ENCODE measurements at regions not wholly inside any gene's neighbourhood (a gene's known extent, or its start where the extent isn't known, plus 50 kb on each side); places are given as distances from the start of the nearest gene placed in this dataset.
A peak's percentile ranks its signal among the peaks of the same experiment; 100 is the strongest.

- TF ChIP-seq BHLHE40 (IDR thresholded peaks at IDR 0.05; ENCODE audit: borderline replicate concordance) (no peak), HDGF (IDR thresholded peaks at IDR 0.05; ENCODE audit: borderline replicate concordance) (no peak), FOXM1 (IDR thresholded peaks at IDR 0.05; ENCODE audit: borderline replicate concordance) (no peak), FOXA1 (IDR thresholded peaks at IDR 0.05) (no peak), SP1 (IDR thresholded peaks at IDR 0.05) (no peak), LEF1 (IDR thresholded peaks at IDR 0.05; ENCODE audit: borderline replicate concordance) (no peak), L3MBTL2 (conservative IDR thresholded peaks at IDR 0.05) (no peak), ARNT (IDR thresholded peaks at IDR 0.05) (no peak)
- DNase-seq (ENCODE audit: extremely low spot score), result no peak
- ChIA-PET POLR2A (no interaction called here), CTCF (no interaction called here)
Measured at GRCh38 chr5:51202161-51202560, 181.1 kb upstream of the ISL1 start.

- ChIA-PET CTCF (no interaction called here), POLR2A (no interaction called here)
- TF ChIP-seq CTBP1 (IDR thresholded peaks at IDR 0.05; ENCODE audit: borderline replicate concordance), result no peak
- no peak for TF ChIP-seq FOXM1 (IDR thresholded peaks at IDR 0.05; ENCODE audit: borderline replicate concordance)
- TF ChIP-seq BHLHE40 (IDR thresholded peaks at IDR 0.05; ENCODE audit: borderline replicate concordance), result no peak
- no peak for TF ChIP-seq SP1 (IDR thresholded peaks at IDR 0.05)
- TF ChIP-seq HDGF (IDR thresholded peaks at IDR 0.05; ENCODE audit: borderline replicate concordance), result no peak
- TF ChIP-seq L3MBTL2 (conservative IDR thresholded peaks at IDR 0.05), result no peak
- DNase-seq (ENCODE audit: extremely low spot score), result no peak
Measured at GRCh38 chr5:51203598-51203997, 179.7 kb upstream of the ISL1 start.

- CTCF ChIA-PET, result no interaction called here
- TF ChIP-seq FOXK2 (IDR thresholded peaks at IDR 0.05), result no peak
- TF ChIP-seq SUZ12 (IDR thresholded peaks at IDR 0.05), result no peak
- TF ChIP-seq FOXA1 (IDR thresholded peaks at IDR 0.05), result no peak
- no peak for TF ChIP-seq ELF4 (IDR thresholded peaks at IDR 0.05)
- no peak for TF ChIP-seq TARDBP (IDR thresholded peaks at IDR 0.05)
- TF ChIP-seq SP1 (IDR thresholded peaks at IDR 0.05), result no peak
- no peak for TF ChIP-seq BHLHE40 (IDR thresholded peaks at IDR 0.05; ENCODE audit: borderline replicate concordance)
- TF ChIP-seq ARNT (IDR thresholded peaks at IDR 0.05), result no peak
- no peak for TF ChIP-seq NFRKB (IDR thresholded peaks at IDR 0.05)
- no peak for TF ChIP-seq CTBP1 (IDR thresholded peaks at IDR 0.05; ENCODE audit: borderline replicate concordance)
- TF ChIP-seq PKNOX1 (IDR thresholded peaks at IDR 0.05), result no peak
- no peak for TF ChIP-seq ZNF384 (IDR thresholded peaks at IDR 0.05)
- no peak for TF ChIP-seq LEF1 (IDR thresholded peaks at IDR 0.05; ENCODE audit: borderline replicate concordance)
- no peak for TF ChIP-seq HDGF (IDR thresholded peaks at IDR 0.05; ENCODE audit: borderline replicate concordance)
- no peak for TF ChIP-seq FOXM1 (IDR thresholded peaks at IDR 0.05; ENCODE audit: borderline replicate concordance)
- no peak for TF ChIP-seq L3MBTL2 (conservative IDR thresholded peaks at IDR 0.05)
- no peak for DNase-seq (ENCODE audit: extremely low spot score)
- POLR2A ChIA-PET, result no interaction called here
Measured at GRCh38 chr5:51208296-51208695, 175.0 kb upstream of the ISL1 start.

GRCh38 chr5:51214746-51215145, 168.5 kb upstream of the ISL1 start:
- ChIA-PET CTCF (no interaction called here), POLR2A (no interaction called here)
- TF ChIP-seq FOXK2 (IDR thresholded peaks at IDR 0.05) (no peak), L3MBTL2 (conservative IDR thresholded peaks at IDR 0.05) (no peak)
- no peak for DNase-seq (ENCODE audit: extremely low spot score)

- CTCF ChIA-PET, result no interaction called here
- POLR2A ChIA-PET, result no interaction called here
- TF ChIP-seq FOXM1 (IDR thresholded peaks at IDR 0.05; ENCODE audit: borderline replicate concordance) (no peak), ELF4 (IDR thresholded peaks at IDR 0.05) (no peak), SP1 (IDR thresholded peaks at IDR 0.05) (no peak), ZNF384 (IDR thresholded peaks at IDR 0.05) (no peak), TARDBP (IDR thresholded peaks at IDR 0.05) (no peak), HDGF (IDR thresholded peaks at IDR 0.05; ENCODE audit: borderline replicate concordance) (no peak), L3MBTL2 (conservative IDR thresholded peaks at IDR 0.05) (no peak), FOXK2 (IDR thresholded peaks at IDR 0.05) (no peak), SUZ12 (IDR thresholded peaks at IDR 0.05) (no peak), FOXA1 (IDR thresholded peaks at IDR 0.05) (no peak), NFRKB (IDR thresholded peaks at IDR 0.05) (no peak)
- peak; percentile 23 for DNase-seq (ENCODE audit: extremely low spot score)
Measured at GRCh38 chr5:51225789-51226742, 157.2 kb upstream of the ISL1 start.

- no peak for TF ChIP-seq ELF4 (IDR thresholded peaks at IDR 0.05)
- TF ChIP-seq BHLHE40 (IDR thresholded peaks at IDR 0.05; ENCODE audit: borderline replicate concordance), result no peak
- TF ChIP-seq ZNF384 (IDR thresholded peaks at IDR 0.05), result no peak
- no peak for TF ChIP-seq FOXM1 (IDR thresholded peaks at IDR 0.05; ENCODE audit: borderline replicate concordance)
- TF ChIP-seq L3MBTL2 (conservative IDR thresholded peaks at IDR 0.05), result no peak
- TF ChIP-seq PKNOX1 (IDR thresholded peaks at IDR 0.05), result no peak
- no peak for TF ChIP-seq TARDBP (IDR thresholded peaks at IDR 0.05)
- no peak for TF ChIP-seq LEF1 (IDR thresholded peaks at IDR 0.05; ENCODE audit: borderline replicate concordance)
- no peak for TF ChIP-seq FOXK2 (IDR thresholded peaks at IDR 0.05)
- no peak for TF ChIP-seq ARNT (IDR thresholded peaks at IDR 0.05)
- TF ChIP-seq CTBP1 (IDR thresholded peaks at IDR 0.05; ENCODE audit: borderline replicate concordance), result no peak
- TF ChIP-seq NFRKB (IDR thresholded peaks at IDR 0.05), result no peak
- TF ChIP-seq SUZ12 (IDR thresholded peaks at IDR 0.05), result no peak
- TF ChIP-seq HDGF (IDR thresholded peaks at IDR 0.05; ENCODE audit: borderline replicate concordance), result no peak
- TF ChIP-seq FOXA1 (IDR thresholded peaks at IDR 0.05), result no peak
- no peak for TF ChIP-seq SP1 (IDR thresholded peaks at IDR 0.05)
- DNase-seq (ENCODE audit: extremely low spot score), result no peak
- POLR2A ChIA-PET, result no interaction called here
- CTCF ChIA-PET, result interaction anchor here (0.7 kb wide), 1 partner anchor 21 kb away, joined by 3 read pairs; no protein-coding TSS in a partner anchor
Measured at GRCh38 chr5:51227963-51228470, 155.2 kb upstream of the ISL1 start.
